Activated CD4-positive, CD25-positive, alpha-beta regulatory T cell treated with anti-CD3 and anti-CD28 coated beads, Interleukin-2, amount 50 U/mL, for 72 hours (primary cell): ENCODE measurements at regions not wholly inside any gene's neighbourhood (a gene's known extent, or its start where the extent isn't known, plus 50 kb on each side); places are given as distances from the start of the nearest gene placed in this dataset.

Experiments used
- DNase-seq: peaks from one replicate; pipeline ENCODE4 v3.0.0; 2021

DNA sequence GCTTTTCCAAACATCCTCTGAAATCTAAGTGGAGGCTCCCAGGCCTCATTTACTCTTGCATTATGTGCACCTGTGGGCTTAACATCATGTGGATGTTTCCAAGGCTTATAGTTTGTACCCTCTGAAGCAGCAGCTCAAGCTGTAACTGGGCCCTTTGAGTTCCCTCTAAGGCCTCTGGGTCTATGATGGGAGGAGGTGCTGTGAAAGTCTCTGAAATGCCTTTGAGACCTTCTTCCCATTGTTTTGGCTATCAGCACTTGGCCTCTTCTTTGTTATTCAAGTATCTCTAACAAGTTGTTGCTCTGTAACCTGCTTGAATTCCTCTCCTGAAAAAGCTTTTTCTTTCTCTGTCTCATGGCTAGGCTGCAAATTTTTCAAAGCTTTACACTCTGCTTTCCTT is 58.1 kb upstream of the MYT1L start:
- no peak for DNase-seq
